CD14-positive monocyte (primary cell): ENCODE measurements at regions not wholly inside any gene's neighbourhood (a gene's known extent, or its start where the extent isn't known, plus 50 kb on each side); places are given as distances from the start of the nearest gene placed in this dataset.

ENCODE experiments used
- DNase-seq, 3 donors: peaks; one replicate each; pipeline ENCODE4 v3.0.0-alpha.2; 2011 to 2022
- H2AFZ ChIP-seq: 2 replicates; pipeline ENCODE4 v1.6.0; 2012; ENCODE audit warnings: mild to moderate bottlenecking, low read depth, low read length, inconsistent platforms; ENCODE audit not compliant: insufficient read depth, poor library complexity, severe bottlenecking
- H3K27ac ChIP-seq, 2 donors: 1 replicate in 1 of 2; 2 replicates in 1 of 2; pipeline ENCODE4 v1.5.1; 2012 to 2013; ENCODE audit warnings: low read length in 2 of 2, control low read depth in 1 of 2, inconsistent platforms in 1 of 2, low read depth in 1 of 2, mild to moderate bottlenecking in 1 of 2
- H3K27me3 ChIP-seq, 2 donors: one replicate each; pipeline versions ENCODE4 v1.6.0 to v1.6.1; 2011 to 2013; ENCODE audit warnings: low read length in 2 of 2; ENCODE audit not compliant: control insufficient read depth in 2 of 2, insufficient read depth in 2 of 2
- H3K36me3 ChIP-seq, 2 donors: replicated peaks in 1 of 2; 1 replicate in 1 of 2; 2 replicates in 1 of 2; pipeline versions ENCODE4 v1.5.1 to v1.6.1; 2012 to 2013; ENCODE audit warnings: low read length in 2 of 2, control low read depth in 1 of 2, inconsistent platforms in 1 of 2, mild to moderate bottlenecking in 1 of 2; ENCODE audit not compliant: insufficient read depth in 2 of 2, control insufficient read depth in 1 of 2
- H3K4me1 ChIP-seq, 2 donors: 1 replicate in 1 of 2; 2 replicates in 1 of 2; pipeline versions ENCODE4 v1.5.1 to v1.6.1; 2012 to 2013; ENCODE audit warnings: low read length in 2 of 2, control low read depth in 1 of 2, inconsistent platforms in 1 of 2, mild to moderate bottlenecking in 1 of 2, moderate library complexity in 1 of 2; ENCODE audit not compliant: insufficient read depth in 2 of 2, control insufficient read depth in 1 of 2
- H3K4me2 ChIP-seq: replicated peaks from 2 replicates; pipeline ENCODE3; 2012; ENCODE audit warnings: low read length, moderate library complexity, mild to moderate bottlenecking; ENCODE audit not compliant: poor library complexity, severe bottlenecking; ENCODE audit errors: extremely low read depth
- H3K4me3 ChIP-seq, 3 experiments: fragments of 200-600 bp in 1 of 3; sonication (generic) in 1 of 3; replicated peaks in 1 of 3; 1 replicate in 2 of 3; 2 replicates in 1 of 3; pipeline ENCODE4 v1.5.1; 2011 to 2013; ENCODE audit warnings: low read length in 3 of 3, mild to moderate bottlenecking in 3 of 3, control low read depth in 2 of 3, low read depth in 2 of 3, inconsistent platforms in 1 of 3, moderate library complexity in 1 of 3
- H3K79me2 ChIP-seq: 2 replicates; pipeline ENCODE4 v1.6.0; 2012; ENCODE audit warnings: mild to moderate bottlenecking, control low read depth, inconsistent platforms, low read length, moderate library complexity; ENCODE audit not compliant: insufficient read depth
- H3K9ac ChIP-seq: 2 replicates; pipeline ENCODE4 v1.6.0; 2017; ENCODE audit warnings: low read length, mild to moderate bottlenecking; ENCODE audit not compliant: insufficient read depth, poor library complexity, severe bottlenecking
- H3K9me3 ChIP-seq, 2 donors: replicated peaks in 1 of 2; 1 replicate in 1 of 2; 2 replicates in 1 of 2; pipeline versions ENCODE4 v1.5.1 to v1.6.1; 2012 to 2013; ENCODE audit warnings: low read length in 2 of 2, control low read depth in 1 of 2; ENCODE audit not compliant: control insufficient read depth in 1 of 2, insufficient read depth in 1 of 2
- H4K20me1 ChIP-seq: 2 replicates; pipeline ENCODE4 v1.6.0; 2012; ENCODE audit warnings: mild to moderate bottlenecking, low read length, control low read depth, moderate library complexity; ENCODE audit not compliant: insufficient read depth
- H3K27ac Mint-ChIP-seq, 7 donors: one replicate each; pipeline ENCODE4 v1.8.0; 2020; ENCODE audit warnings: mild to moderate bottlenecking in 7 of 7, mixed read lengths in 7 of 7, moderate library complexity in 6 of 7, inconsistent platforms in 2 of 7
- H3K27me3 Mint-ChIP-seq, 3 donors: one replicate each; pipeline ENCODE4 v1.8.0; 2021 to 2022; ENCODE audit warnings: low read depth in 3 of 3, mild to moderate bottlenecking in 3 of 3, mixed read lengths in 3 of 3, moderate library complexity in 3 of 3, inconsistent platforms in 1 of 3
- H3K36me3 Mint-ChIP-seq, 2 donors: one replicate each; pipeline ENCODE4 v1.8.0; 2020; ENCODE audit warnings: mixed read lengths in 2 of 2, inconsistent platforms in 1 of 2, mild to moderate bottlenecking in 1 of 2
- H3K4me1 Mint-ChIP-seq: one replicate; pipeline ENCODE4 v1.8.0; 2020; ENCODE audit warnings: mild to moderate bottlenecking, mixed read lengths
- H3K4me3 Mint-ChIP-seq, 2 donors: one replicate each; pipeline ENCODE4 v1.8.0; 2020; ENCODE audit warnings: mild to moderate bottlenecking in 2 of 2, mixed read lengths in 2 of 2, moderate library complexity in 1 of 2
- H3K9me3 Mint-ChIP-seq, 7 donors: one replicate each; pipeline ENCODE4 v1.8.0; 2020 to 2022; ENCODE audit warnings: mixed read lengths in 7 of 7, mild to moderate bottlenecking in 6 of 7, moderate library complexity in 6 of 7, inconsistent platforms in 2 of 7
- WGBS: methylation state at CpG from one replicate; pipeline ENCODE4 v1.1.5; 2013; ENCODE audit warnings: missing lambda C conversion rate; ENCODE audit not compliant: insufficient coverage; 5-methylcytosine and 5-hydroxymethylcytosine counted together
- intact Hi-C, 2 donors: fragments of 100-400 bp; cut with micrococcal nuclease; formaldehyde crosslinking; loops; one replicate each; pipeline versions ENCODE4 v1.15.0 to v1.15.1; 2023
- TF ChIP-seq, protein P1 (sequence below): fragments of 200-600 bp; IDR thresholded peaks from one replicate; pipeline ENCODE4 v1.8.0; 2022; ENCODE audit warnings: antibody characterized with exemption, mild to moderate bottlenecking

DNA sequence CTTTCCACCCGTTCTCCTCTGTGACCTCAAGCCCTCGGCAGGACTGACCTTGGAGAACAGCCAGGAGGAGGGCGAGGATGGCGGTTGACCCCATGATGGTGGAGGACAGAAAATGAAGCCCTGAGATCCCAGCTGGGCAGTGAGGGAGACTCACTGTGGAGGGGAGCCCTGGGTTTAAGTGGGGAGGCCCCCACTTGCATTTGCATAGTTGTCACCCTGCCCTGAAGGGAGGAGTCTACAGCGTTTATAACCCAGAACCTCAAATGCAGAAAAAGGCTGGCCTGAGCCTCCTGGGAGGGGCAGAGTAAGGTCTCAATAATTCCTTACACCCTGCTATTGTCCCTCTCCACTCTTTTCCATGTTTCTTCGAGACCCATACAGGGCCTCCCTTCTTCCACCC is 1052.7 kb downstream of the TMEM121 start:
- Histone ChIP-seq H3K36me3 (no peaks in the 10 kb centered on the region), H3K4me3 (no peak overlapping the region), H3K9me3 (no peaks in the 10 kb centered on the region), H3K27ac (no peak overlapping the region), H2AFZ (no peak overlapping the region), H4K20me1 (no peaks in the 10 kb centered on the region), H3K9ac (no peak overlapping the region), H3K4me2 (no peak overlapping the region), H3K27me3 (no peaks in the 10 kb centered on the region), H3K4me1 (no peaks in the 10 kb centered on the region), H3K79me2 (no peaks in the 10 kb centered on the region)
- H3K9me3 Mint-ChIP-seq = no peaks in the 10 kb centered on the region
- H3K4me1 Mint-ChIP-seq = no peaks in the 10 kb centered on the region
- no peak overlapping the region for H3K4me3 Mint-ChIP-seq
- H3K36me3 Mint-ChIP-seq = no peaks in the 10 kb centered on the region
- WGBS = 98% methylated on average over 4 of the region's 6 CpGs
- no peak for DNase-seq
- peaks cover 0 to 5% (median 0%) of the 10 kb centered on the region in 3 donors for H3K27me3 Mint-ChIP-seq
- intact Hi-C loops = no loop called here
- H3K27ac Mint-ChIP-seq = no peak overlapping the region
- TF ChIP-seq, protein P1, sequence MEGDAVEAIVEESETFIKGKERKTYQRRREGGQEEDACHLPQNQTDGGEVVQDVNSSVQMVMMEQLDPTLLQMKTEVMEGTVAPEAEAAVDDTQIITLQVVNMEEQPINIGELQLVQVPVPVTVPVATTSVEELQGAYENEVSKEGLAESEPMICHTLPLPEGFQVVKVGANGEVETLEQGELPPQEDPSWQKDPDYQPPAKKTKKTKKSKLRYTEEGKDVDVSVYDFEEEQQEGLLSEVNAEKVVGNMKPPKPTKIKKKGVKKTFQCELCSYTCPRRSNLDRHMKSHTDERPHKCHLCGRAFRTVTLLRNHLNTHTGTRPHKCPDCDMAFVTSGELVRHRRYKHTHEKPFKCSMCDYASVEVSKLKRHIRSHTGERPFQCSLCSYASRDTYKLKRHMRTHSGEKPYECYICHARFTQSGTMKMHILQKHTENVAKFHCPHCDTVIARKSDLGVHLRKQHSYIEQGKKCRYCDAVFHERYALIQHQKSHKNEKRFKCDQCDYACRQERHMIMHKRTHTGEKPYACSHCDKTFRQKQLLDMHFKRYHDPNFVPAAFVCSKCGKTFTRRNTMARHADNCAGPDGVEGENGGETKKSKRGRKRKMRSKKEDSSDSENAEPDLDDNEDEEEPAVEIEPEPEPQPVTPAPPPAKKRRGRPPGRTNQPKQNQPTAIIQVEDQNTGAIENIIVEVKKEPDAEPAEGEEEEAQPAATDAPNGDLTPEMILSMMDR = no peak

DNA sequence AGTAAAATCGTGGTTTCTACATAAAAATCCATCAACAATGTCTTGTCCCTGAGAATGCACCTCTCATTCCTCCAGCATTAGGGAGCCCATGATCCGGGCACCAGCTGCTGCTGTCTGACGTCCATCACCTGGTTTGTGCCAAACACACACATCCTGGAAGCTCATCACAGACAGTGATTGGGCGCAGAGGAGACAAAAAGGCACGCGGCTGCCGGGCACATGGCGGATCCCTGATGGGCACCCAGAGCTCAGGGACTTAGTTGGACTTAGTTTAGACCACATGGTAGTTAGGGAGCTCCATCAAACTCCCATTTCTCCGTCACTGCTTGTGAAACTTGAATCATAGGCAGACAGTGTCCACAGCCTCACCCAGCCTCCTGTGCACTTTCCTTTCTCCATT is 1059.3 kb downstream of the TMEM121 start:
- H3K4me3 ChIP-seq = no peak overlapping the region
- no peak for DNase-seq
- WGBS = 81% methylated on average over 9 of the region's 9 CpGs
- no peaks in the 10 kb centered on the region for H3K4me1 Mint-ChIP-seq
- H3K36me3 ChIP-seq = no peaks in the 10 kb centered on the region
- H3K27ac ChIP-seq = no peak overlapping the region
- H2AFZ ChIP-seq = no peak overlapping the region
- H4K20me1 ChIP-seq = no peaks in the 10 kb centered on the region
- intact Hi-C loops = no loop called here
- no peak overlapping the region for H3K9ac ChIP-seq
- H3K27me3 ChIP-seq = no peaks in the 10 kb centered on the region
- no peaks in the 10 kb centered on the region for H3K36me3 Mint-ChIP-seq
- TF ChIP-seq, protein P1 = no peak
- no peak overlapping the region for H3K4me3 Mint-ChIP-seq
- H3K9me3 ChIP-seq = no peaks in the 10 kb centered on the region
- peaks cover 0 to 4% (median 0%) of the 10 kb centered on the region in 3 donors for H3K27me3 Mint-ChIP-seq
- no peak overlapping the region for H3K4me2 ChIP-seq
- H3K79me2 ChIP-seq = no peaks in the 10 kb centered on the region
- H3K4me1 ChIP-seq = no peaks in the 10 kb centered on the region
- no peak overlapping the region for H3K27ac Mint-ChIP-seq
- no peaks in the 10 kb centered on the region for H3K9me3 Mint-ChIP-seq
